HEK293 (cell line): ENCODE measurements at regions not wholly inside any gene's neighbourhood (a gene's known extent, or its start where the extent isn't known, plus 50 kb on each side); places are given as distances from the start of the nearest gene placed in this dataset.

Experiments
- CTCF ChIA-PET: fragments of 350-600 bp; formaldehyde crosslinking; extraction: SDS; loops from one replicate; lab custom pipeline; 2021; ENCODE audit warnings: antibody characterized with exemption; lab: Yijun Ruan, JAX
- POLR2A ChIA-PET: fragments of 300-600 bp; formaldehyde crosslinking; extraction: SDS; loops from one replicate; lab custom pipeline; 2020; ENCODE audit warnings: antibody characterized with exemption, inconsistent platforms; lab: Yijun Ruan, JAX
- H3K27ac ChIP-seq: fragments of 200-500 bp; sonication (Bioruptor generic); 2 replicates; pipeline ENCODE4 v1.5.1; 2014; ENCODE audit warnings: low read depth, low read length, control low read depth, inconsistent platforms; ENCODE audit errors: extremely low read depth
- H3K36me3 ChIP-seq, 2 experiments: fragments of 200-500 bp in 1 of 2; sonication (Bioruptor generic) in 1 of 2; 1 replicate in 1 of 2; 2 replicates in 1 of 2; pipeline ENCODE4 v1.5.1; 2014 to 2017; ENCODE audit warnings: inconsistent platforms in 2 of 2, low read length in 2 of 2; ENCODE audit not compliant: control insufficient read depth in 2 of 2, insufficient read depth in 1 of 2
- H3K4me1 ChIP-seq: fragments of 200-500 bp; sonication (Bioruptor generic); 2 replicates; pipeline ENCODE4 v1.5.1; 2014; ENCODE audit warnings: mild to moderate bottlenecking, low read length, inconsistent platforms; ENCODE audit not compliant: control insufficient read depth, insufficient read depth
- H3K4me3 ChIP-seq: 2 replicates; pipeline ENCODE4 v1.5.1; 2011; ENCODE audit warnings: low read depth, mild to moderate bottlenecking, control low read depth, low read length, moderate library complexity
- H3K9me3 ChIP-seq: fragments of 200-500 bp; sonication (Bioruptor generic); 2 replicates; pipeline ENCODE4 v1.5.1; 2014; ENCODE audit warnings: low read depth, low read length, inconsistent platforms; ENCODE audit not compliant: control insufficient read depth, insufficient read depth
- BCL11B ChIP-seq: fragments of 450-650 bp; formaldehyde crosslinking; IDR thresholded peaks from 2 replicates; pipeline ENCODE4 v1.5.1; 2016; ENCODE audit warnings: low read depth, missing biosample characterization, missing genetic modification characterization
- FEZF1 ChIP-seq: fragments of 450-650 bp; formaldehyde crosslinking; IDR thresholded peaks from 2 replicates; pipeline ENCODE4 v1.5.1; 2016; ENCODE audit warnings: missing biosample characterization, missing genetic modification characterization
- PRDM2 ChIP-seq: fragments of 450-650 bp; formaldehyde crosslinking; IDR thresholded peaks from 2 replicates; pipeline ENCODE4 v1.5.1; 2016; ENCODE audit warnings: missing biosample characterization, missing genetic modification characterization, borderline replicate concordance
- ZBTB10 ChIP-seq: fragments of 450-650 bp; formaldehyde crosslinking; IDR thresholded peaks from 2 replicates; pipeline ENCODE4 v1.5.1; 2016; ENCODE audit warnings: missing biosample characterization, missing genetic modification characterization
- ZBTB26 ChIP-seq: fragments of 450-650 bp; formaldehyde crosslinking; optimal IDR thresholded peaks from 2 replicates; pipeline ENCODE3; 2016; ENCODE audit warnings: missing biosample characterization, mild to moderate bottlenecking, missing genetic modification characterization
- ZNF112 ChIP-seq: fragments of 450-650 bp; formaldehyde crosslinking; IDR thresholded peaks from 2 replicates; pipeline ENCODE4 v1.5.0; 2017; ENCODE audit warnings: missing biosample characterization, missing genetic modification characterization
- ZNF138 ChIP-seq: fragments of 450-650 bp; formaldehyde crosslinking; IDR thresholded peaks from 2 replicates; pipeline ENCODE4 v1.5.1; 2016; ENCODE audit warnings: missing biosample characterization, missing genetic modification characterization, borderline replicate concordance
- ZNF16 ChIP-seq: fragments of 450-650 bp; formaldehyde crosslinking; IDR thresholded peaks from 2 replicates; pipeline ENCODE4 v1.5.1; 2016; ENCODE audit warnings: low read depth, missing biosample characterization, missing genetic modification characterization
- ZNF175 ChIP-seq: fragments of 450-650 bp; formaldehyde crosslinking; IDR thresholded peaks from 2 replicates; pipeline ENCODE4 v1.5.1; 2016; ENCODE audit warnings: missing biosample characterization, missing genetic modification characterization
- ZNF2 ChIP-seq: fragments of 450-650 bp; formaldehyde crosslinking; IDR thresholded peaks from 2 replicates; pipeline ENCODE4 v1.5.1; 2016; ENCODE audit warnings: missing biosample characterization, missing genetic modification characterization
- ZNF24 ChIP-seq: fragments of 450-650 bp; formaldehyde crosslinking; IDR thresholded peaks from 2 replicates; pipeline ENCODE4 v1.5.1; 2016; ENCODE audit warnings: missing biosample characterization, missing genetic modification characterization
- ZNF580 ChIP-seq: fragments of 450-650 bp; formaldehyde crosslinking; IDR thresholded peaks from 2 replicates; pipeline ENCODE4 v1.5.1; 2016; ENCODE audit warnings: missing biosample characterization, missing genetic modification characterization
- ZNF792 ChIP-seq: fragments of 450-650 bp; formaldehyde crosslinking; IDR thresholded peaks from 2 replicates; pipeline ENCODE4 v1.5.1; 2016; ENCODE audit warnings: missing biosample characterization, missing genetic modification characterization
- ZSCAN5A ChIP-seq: fragments of 450-650 bp; formaldehyde crosslinking; IDR thresholded peaks from 2 replicates; pipeline ENCODE4 v1.5.1; 2016; ENCODE audit warnings: missing biosample characterization, missing genetic modification characterization

- ChIA-PET POLR2A (no interaction called here), CTCF (no interaction called here)
- no peaks in the 10 kb centered on the region for H3K9me3 ChIP-seq
- no peak overlapping the region for H3K4me3 ChIP-seq
- TF ChIP-seq ZNF112 (tag by site-specific recombination) (no peak), ZBTB26 (tag by site-specific recombination) (no peak), ZNF792 (no peak), ZBTB10 (tag by site-specific recombination) (no peak), ZNF580 (tag by site-specific recombination) (no peak), ZNF2 (tag by site-specific recombination) (no peak), BCL11B (no peak), FEZF1 (tag by site-specific recombination) (no peak), PRDM2 (tag by site-specific recombination) (no peak), ZNF16 (tag by site-specific recombination) (no peak), ZSCAN5A (tag by site-specific recombination) (no peak), ZNF24 (tag by site-specific recombination) (no peak), ZNF175 (tag by site-specific recombination) (no peak), ZNF138 (no peak)
- H3K36me3 ChIP-seq = no peaks in the 10 kb centered on the region
- H3K27ac ChIP-seq = no peak overlapping the region
- no peaks in the 10 kb centered on the region for H3K4me1 ChIP-seq
These were observed 366.1 kb downstream of the UTRN start for GRCh38 chr6:144651234-144651633.
